Endothelial cell of umbilical vein (primary cell): ENCODE measurements at regions not wholly inside any gene's neighbourhood (a gene's known extent, or its start where the extent isn't known, plus 50 kb on each side); places are given as distances from the start of the nearest gene placed in this dataset.
"Not testable (repeated sequence)": the region's sequence is repeated elsewhere in the genome, so short reads cannot be mapped to it uniquely, and the experiment has no call there.

Source experiments
- CTCF ChIP-seq, 2 donors: IDR thresholded peaks; 1 replicate in 1 of 2; 2 replicates in 1 of 2; pipeline ENCODE4 v1.5.1; 2011; ENCODE audit warnings: low read length in 2 of 2, mild to moderate bottlenecking in 2 of 2, moderate library complexity in 2 of 2, control low read depth in 1 of 2, inconsistent platforms in 1 of 2, low read depth in 1 of 2; ENCODE audit not compliant: insufficient read depth in 1 of 2; ENCODE audit errors: extremely low read depth in 1 of 2
- EZH2 ChIP-seq: IDR thresholded peaks from 2 replicates; pipeline ENCODE4 v1.6.1; 2012; ENCODE audit warnings: borderline replicate concordance, low read depth, mild to moderate bottlenecking, moderate library complexity, low read length, inconsistent platforms; ENCODE audit not compliant: severe bottlenecking
- FOS ChIP-seq: IDR thresholded peaks from 2 replicates; pipeline ENCODE4 v1.6.1; 2011; ENCODE audit warnings: mild to moderate bottlenecking, low read length, moderate library complexity, borderline replicate concordance; ENCODE audit not compliant: insufficient read depth
- GATA2 ChIP-seq: IDR thresholded peaks from 2 replicates; pipeline ENCODE4 v1.7.0; 2011; ENCODE audit warnings: low read depth, mild to moderate bottlenecking, moderate library complexity, mixed read lengths, low read length; ENCODE audit not compliant: insufficient read length, insufficient read depth
- JUN ChIP-seq: IDR thresholded peaks from 2 replicates; pipeline ENCODE4 v1.6.1; 2011; ENCODE audit warnings: borderline replicate concordance, low read depth; ENCODE audit not compliant: insufficient read length, insufficient read depth
- MAX ChIP-seq: IDR thresholded peaks from 2 replicates; pipeline ENCODE4 v1.6.1; 2011; ENCODE audit not compliant: insufficient read depth, insufficient read length
- MYC ChIP-seq: IDR thresholded peaks from one replicate; pipeline ENCODE4 v1.6.1; 2011; ENCODE audit warnings: mild to moderate bottlenecking, low read depth, low read length
- POLR2A ChIP-seq: IDR thresholded peaks from 2 replicates; pipeline ENCODE4 v1.6.1; 2012; ENCODE audit warnings: low read depth, mild to moderate bottlenecking, control low read depth, low read length
- POLR2AphosphoS5 ChIP-seq: IDR thresholded peaks from 2 replicates; pipeline ENCODE4 v1.6.1; 2012; ENCODE audit warnings: low read depth, mild to moderate bottlenecking, control low read depth, low read length, moderate library complexity; ENCODE audit not compliant: insufficient read depth

GRCh38 chr7:67358738-67359137, 362.1 kb downstream of the TYW1 start:
- not testable (repeated sequence) for TF ChIP-seq POLR2A; CTCF (IDR thresholded peaks at IDR 0.05; ENCODE audit: extremely low read depth in 1 of 2, insufficient read depth in 1 of 2, low read depth in 1 of 2, low read length in 2 of 2); JUN; EZH2; POLR2AphosphoS5; MAX; MYC; FOS; GATA2
